Right lobe of liver (tissue), 4 donors: ENCODE measurements at regions not wholly inside any gene's neighbourhood (a gene's known extent, or its start where the extent isn't known, plus 50 kb on each side); places are given as distances from the start of the nearest gene placed in this dataset.

Experiments
- POLR2A ChIP-seq: fragments of 450-650 bp; IDR thresholded peaks from one replicate; pipeline ENCODE4 v1.6.1; 2017; ENCODE audit warnings: antibody characterized with exemption, mild to moderate bottlenecking
- TF ChIP-seq, protein P1 (sequence below), 4 donors: fragments of 200-600 bp in 3 of 4; fragments of 450-650 bp in 1 of 4; IDR thresholded peaks; one replicate each; pipeline versions ENCODE4 v1.5.1 to v1.8.0; 2016 to 2022; ENCODE audit warnings: antibody characterized with exemption in 4 of 4, mild to moderate bottlenecking in 2 of 4
- donor health status: DM: no; HTN: no; CAD: no.
- donor health status: DM: no; HTN: no; CAD: no.
- donor health status: DM: no; HTN: yes; CAD: no.

DNA sequence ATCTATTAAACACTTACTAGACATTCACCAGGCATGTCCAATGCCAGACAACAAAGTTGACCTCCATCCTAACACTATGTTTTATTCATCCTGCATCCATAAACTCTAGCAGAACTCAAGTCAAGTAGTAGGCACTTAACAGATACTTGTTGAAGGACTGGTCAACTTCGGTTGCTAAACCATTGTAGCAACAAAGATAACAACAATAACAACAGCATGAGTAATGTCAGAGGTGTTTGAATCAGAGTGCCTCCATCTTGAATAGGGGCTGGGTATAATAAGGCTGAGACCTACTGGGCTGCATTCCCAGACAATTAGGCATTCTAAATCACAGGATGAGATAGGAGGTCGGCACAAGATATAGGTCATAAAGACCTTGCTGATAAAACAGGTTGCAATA lies 180.5 kb upstream of the ZNF462 start:
- TF ChIP-seq POLR2A, result no peak
- TF ChIP-seq, protein P1, sequence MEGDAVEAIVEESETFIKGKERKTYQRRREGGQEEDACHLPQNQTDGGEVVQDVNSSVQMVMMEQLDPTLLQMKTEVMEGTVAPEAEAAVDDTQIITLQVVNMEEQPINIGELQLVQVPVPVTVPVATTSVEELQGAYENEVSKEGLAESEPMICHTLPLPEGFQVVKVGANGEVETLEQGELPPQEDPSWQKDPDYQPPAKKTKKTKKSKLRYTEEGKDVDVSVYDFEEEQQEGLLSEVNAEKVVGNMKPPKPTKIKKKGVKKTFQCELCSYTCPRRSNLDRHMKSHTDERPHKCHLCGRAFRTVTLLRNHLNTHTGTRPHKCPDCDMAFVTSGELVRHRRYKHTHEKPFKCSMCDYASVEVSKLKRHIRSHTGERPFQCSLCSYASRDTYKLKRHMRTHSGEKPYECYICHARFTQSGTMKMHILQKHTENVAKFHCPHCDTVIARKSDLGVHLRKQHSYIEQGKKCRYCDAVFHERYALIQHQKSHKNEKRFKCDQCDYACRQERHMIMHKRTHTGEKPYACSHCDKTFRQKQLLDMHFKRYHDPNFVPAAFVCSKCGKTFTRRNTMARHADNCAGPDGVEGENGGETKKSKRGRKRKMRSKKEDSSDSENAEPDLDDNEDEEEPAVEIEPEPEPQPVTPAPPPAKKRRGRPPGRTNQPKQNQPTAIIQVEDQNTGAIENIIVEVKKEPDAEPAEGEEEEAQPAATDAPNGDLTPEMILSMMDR (IDR thresholded peaks at IDR 0.05), result no peak
